ENCODE measurements at regions not wholly inside any gene's neighbourhood (a gene's known extent, or its start where the extent isn't known, plus 50 kb on each side); places are given as distances from the start of the nearest gene placed in this dataset.

GRCh38 chr15:25969886-25970285 is 106.8 kb upstream of the ATP10A start:
- no peak for TF ChIP-seq CTCF (IDR thresholded peaks at IDR 0.05; ENCODE audit: insufficient read depth, low read length)
- TF ChIP-seq REST (IDR thresholded peaks at IDR 0.05; ENCODE audit: insufficient replicate concordance, low read depth), result no peak
- TF ChIP-seq POLR2AphosphoS5 (IDR thresholded peaks at IDR 0.05; ENCODE audit: low read depth), result no peak

All from HL-60 (cell line).